Fibroblast of mammary gland (primary cell): ENCODE measurements at regions not wholly inside any gene's neighbourhood (a gene's known extent, or its start where the extent isn't known, plus 50 kb on each side); places are given as distances from the start of the nearest gene placed in this dataset.

Source experiments
- DNase-seq: peaks from one replicate; pipeline ENCODE4 v3.0.0-alpha.2; 2010; ENCODE audit warnings: low read depth
- H3K4me3 ChIP-seq: 2 replicates; pipeline ENCODE4 v1.5.1; 2011; ENCODE audit warnings: low read depth, mild to moderate bottlenecking, low read length, moderate library complexity; ENCODE audit not compliant: control insufficient read depth
- CTCF ChIP-seq: conservative IDR thresholded peaks from 2 replicates; pipeline ENCODE4 v1.5.1; 2011; ENCODE audit warnings: low read depth, low read length, inconsistent platforms; ENCODE audit not compliant: control insufficient read depth, insufficient read depth

GRCh38 chr7:81175275-81175940 is 256.6 kb upstream of the SEMA3C start:
- no peak overlapping the region for H3K4me3 ChIP-seq
- no peak for DNase-seq
- no peak for TF ChIP-seq CTCF

GRCh38 chr7:81173766-81174281 is 255.0 kb upstream of the SEMA3C start:
- H3K4me3 ChIP-seq: no peak overlapping the region
- TF ChIP-seq CTCF: no peak
- DNase-seq: peak; percentile 76

GRCh38 chr7:81170291-81170690 is 251.4 kb upstream of the SEMA3C start:
- no peak for DNase-seq
- no peak overlapping the region for H3K4me3 ChIP-seq
- TF ChIP-seq CTCF: no peak

GRCh38 chr7:81167934-81168333 is 249.1 kb upstream of the SEMA3C start:
- no peak for DNase-seq
- H3K4me3 ChIP-seq: no peak overlapping the region
- no peak for TF ChIP-seq CTCF

GRCh38 chr7:81165070-81165469 is 246.2 kb upstream of the SEMA3C start:
- H3K4me3 ChIP-seq: no peak overlapping the region
- no peak for DNase-seq
- TF ChIP-seq CTCF: no peak

GRCh38 chr7:81162771-81163525 is 244.1 kb upstream of the SEMA3C start:
- H3K4me3 ChIP-seq: no peak overlapping the region
- peak; percentile 68 for DNase-seq
- no peak for TF ChIP-seq CTCF
